ENCODE measurements at regions not wholly inside any gene's neighbourhood (a gene's known extent, or its start where the extent isn't known, plus 50 kb on each side); places are given as distances from the start of the nearest gene placed in this dataset.

- TF ChIP-seq CTCF (IDR thresholded peaks at IDR 0.05; ENCODE audit: unreplicated experiment), result no peak
- Mint-ChIP-seq H3K36me3 (ENCODE audit: insufficient read depth, unreplicated experiment) (no peaks in the 10 kb centered on the region), H3K27ac (ENCODE audit: unreplicated experiment) (no peak overlapping the region), H3K9me3 (ENCODE audit: low read depth, unreplicated experiment) (no peaks in the 10 kb centered on the region), H3K4me3 (ENCODE audit: low read depth, unreplicated experiment) (no peak overlapping the region), H3K4me1 (ENCODE audit: low read depth, unreplicated experiment) (no peaks in the 10 kb centered on the region), H3K27me3 (ENCODE audit: unreplicated experiment) (no peaks in the 10 kb centered on the region)
- CTCF ChIA-PET, result no interaction called here
- no TSS peak for BruUV-seq (replicated peaks)
- intact Hi-C loops (cut with micrococcal nuclease; ENCODE audit: unreplicated experiment), result no loop called here
- DNase-seq, result no peak
Measured at GRCh38 chr3:151599103-151599672, 134.5 kb upstream of the AADACL2 start.

GRCh38 chr3:151596940-151597339, 136.1 kb upstream of the IGSF10 start:
- H3K4me1 Mint-ChIP-seq (ENCODE audit: low read depth, unreplicated experiment), result no peaks in the 10 kb centered on the region
- no peaks in the 10 kb centered on the region for H3K36me3 Mint-ChIP-seq (ENCODE audit: insufficient read depth, unreplicated experiment)
- no peaks in the 10 kb centered on the region for H3K9me3 Mint-ChIP-seq (ENCODE audit: low read depth, unreplicated experiment)
- no peak overlapping the region for H3K4me3 Mint-ChIP-seq (ENCODE audit: low read depth, unreplicated experiment)
- H3K27ac Mint-ChIP-seq (ENCODE audit: unreplicated experiment), result no peak overlapping the region
- DNase-seq, result no peak
- intact Hi-C loops (cut with micrococcal nuclease; ENCODE audit: unreplicated experiment), result no loop called here
- CTCF ChIA-PET, result no interaction called here
- no peak for TF ChIP-seq CTCF (IDR thresholded peaks at IDR 0.05; ENCODE audit: unreplicated experiment)
- H3K27me3 Mint-ChIP-seq (ENCODE audit: unreplicated experiment), result no peaks in the 10 kb centered on the region
- no TSS peak for BruUV-seq (replicated peaks)

GRCh38 chr3:151593928-151594327, 133.1 kb upstream of the IGSF10 start:
- Mint-ChIP-seq H3K4me1 (ENCODE audit: low read depth, unreplicated experiment) (no peaks in the 10 kb centered on the region), H3K4me3 (ENCODE audit: low read depth, unreplicated experiment) (no peak overlapping the region), H3K27me3 (ENCODE audit: unreplicated experiment) (no peaks in the 10 kb centered on the region), H3K27ac (ENCODE audit: unreplicated experiment) (no peak overlapping the region), H3K36me3 (ENCODE audit: insufficient read depth, unreplicated experiment) (no peaks in the 10 kb centered on the region), H3K9me3 (ENCODE audit: low read depth, unreplicated experiment) (no peaks in the 10 kb centered on the region)
- CTCF ChIA-PET, result interaction anchor here (0.7 to 1.4 kb wide), 2 partner anchors 9 to 39 kb away, joined by 3 to 4 read pairs; no protein-coding TSS in a partner anchor
- DNase-seq, result no peak
- no TSS peak for BruUV-seq (replicated peaks)
- TF ChIP-seq CTCF (IDR thresholded peaks at IDR 0.05; ENCODE audit: unreplicated experiment), result no peak
- intact Hi-C loops (cut with micrococcal nuclease; ENCODE audit: unreplicated experiment), result no loop called here

- Mint-ChIP-seq H3K9me3 (ENCODE audit: low read depth, unreplicated experiment) (no peaks in the 10 kb centered on the region), H3K4me1 (ENCODE audit: low read depth, unreplicated experiment) (no peaks in the 10 kb centered on the region), H3K36me3 (ENCODE audit: insufficient read depth, unreplicated experiment) (no peaks in the 10 kb centered on the region), H3K27me3 (ENCODE audit: unreplicated experiment) (no peaks in the 10 kb centered on the region), H3K4me3 (ENCODE audit: low read depth, unreplicated experiment) (no peak overlapping the region), H3K27ac (ENCODE audit: unreplicated experiment) (no peak overlapping the region)
- DNase-seq, result no peak
- TF ChIP-seq CTCF (IDR thresholded peaks at IDR 0.05; ENCODE audit: unreplicated experiment), result no peak
- CTCF ChIA-PET, result no interaction called here
- BruUV-seq (replicated peaks), result no TSS peak
- intact Hi-C loops (cut with micrococcal nuclease; ENCODE audit: unreplicated experiment), result no loop called here
Measured at GRCh38 chr3:151592287-151592686, 131.4 kb upstream of the IGSF10 start.

Measured in Calu3 (cell line).